MM.1S (cell line): ENCODE measurements at regions not wholly inside any gene's neighbourhood (a gene's known extent, or its start where the extent isn't known, plus 50 kb on each side); places are given as distances from the start of the nearest gene placed in this dataset.

ENCODE experiments used
- CTCF ChIP-seq: fragments of 300-600 bp; sonication (generic); IDR thresholded peaks from 2 replicates; pipeline ENCODE4 v1.5.1; 2016; ENCODE audit warnings: antibody characterized with exemption, low read length, mixed read lengths
- EZH2 ChIP-seq: fragments of 300-600 bp; sonication (generic); optimal IDR thresholded peaks from 2 replicates; pipeline ENCODE3; 2017; ENCODE audit warnings: low read depth, mild to moderate bottlenecking, antibody characterized with exemption, low read length, mixed read lengths
- EZH2phosphoT487 ChIP-seq: fragments of 300-600 bp; sonication (generic); IDR thresholded peaks from 2 replicates; pipeline ENCODE4 v1.6.1; 2018; ENCODE audit warnings: antibody characterized with exemption, low read length

- no peak for TF ChIP-seq CTCF
- no peak for TF ChIP-seq EZH2phosphoT487
- no peak for TF ChIP-seq EZH2
Measured at GRCh38 chr10:53140506-53140905, 367.9 kb upstream of the MBL2 start.
